HEK293 (cell line): ENCODE measurements at regions not wholly inside any gene's neighbourhood (a gene's known extent, or its start where the extent isn't known, plus 50 kb on each side); places are given as distances from the start of the nearest gene placed in this dataset.

Experiments
- AEBP2 ChIP-seq: fragments of 450-650 bp; formaldehyde crosslinking; IDR thresholded peaks from 2 replicates; pipeline ENCODE4 v1.5.1; 2016; ENCODE audit warnings: missing biosample characterization, missing genetic modification characterization, borderline replicate concordance
- MEIS1 ChIP-seq: sonication (generic); formaldehyde crosslinking; IDR thresholded peaks from 2 replicates; pipeline ENCODE4 v1.8.1; 2022; ENCODE audit warnings: missing genetic modification reagents, mild to moderate bottlenecking, borderline replicate concordance
- TCF7L2 ChIP-seq: IDR thresholded peaks from 2 replicates; pipeline ENCODE4 v1.6.1; 2011; ENCODE audit warnings: low read depth, mild to moderate bottlenecking, inconsistent platforms, low read length, moderate library complexity, borderline replicate concordance
- ZNF544 ChIP-seq: fragments of 450-650 bp; formaldehyde crosslinking; IDR thresholded peaks from 2 replicates; pipeline ENCODE4 v1.5.0; 2017; ENCODE audit warnings: missing biosample characterization, missing genetic modification characterization
- ZNF549 ChIP-seq: fragments of 450-650 bp; IDR thresholded peaks from 2 replicates; pipeline ENCODE4 v1.5.1; 2018; ENCODE audit warnings: missing biosample characterization, missing genetic modification characterization, mild to moderate bottlenecking, inconsistent platforms, moderate library complexity
- ZNF558 ChIP-seq: fragments of 450-650 bp; formaldehyde crosslinking; IDR thresholded peaks from 2 replicates; pipeline ENCODE4 v1.5.1; 2016; ENCODE audit warnings: missing biosample characterization, missing genetic modification characterization
- ZNF654 ChIP-seq: fragments of 450-650 bp; formaldehyde crosslinking; IDR thresholded peaks from 2 replicates; pipeline ENCODE4 v1.5.1; 2016; ENCODE audit warnings: low read depth, missing biosample characterization, missing genetic modification characterization
- ZNF768 ChIP-seq: fragments of 450-650 bp; formaldehyde crosslinking; IDR thresholded peaks from 2 replicates; pipeline ENCODE4 v1.5.1; 2018; ENCODE audit warnings: missing biosample characterization, mild to moderate bottlenecking, missing genetic modification characterization
- TF ChIP-seq, protein P1 (sequence below): fragments of 450-650 bp; formaldehyde crosslinking; IDR thresholded peaks from 2 replicates; pipeline ENCODE4 v1.5.1; 2016; ENCODE audit warnings: missing biosample characterization, missing genetic modification characterization
- TF ChIP-seq, protein P2 (sequence below): fragments of 450-650 bp; formaldehyde crosslinking; IDR thresholded peaks from 2 replicates; pipeline ENCODE4 v1.5.1; 2016; ENCODE audit warnings: missing biosample characterization, missing genetic modification characterization
- TF ChIP-seq, protein P3 (sequence below): fragments of 450-650 bp; formaldehyde crosslinking; IDR thresholded peaks from 2 replicates; pipeline ENCODE4 v1.5.1; 2017; ENCODE audit warnings: missing biosample characterization, mild to moderate bottlenecking, missing genetic modification characterization, moderate library complexity

DNA sequence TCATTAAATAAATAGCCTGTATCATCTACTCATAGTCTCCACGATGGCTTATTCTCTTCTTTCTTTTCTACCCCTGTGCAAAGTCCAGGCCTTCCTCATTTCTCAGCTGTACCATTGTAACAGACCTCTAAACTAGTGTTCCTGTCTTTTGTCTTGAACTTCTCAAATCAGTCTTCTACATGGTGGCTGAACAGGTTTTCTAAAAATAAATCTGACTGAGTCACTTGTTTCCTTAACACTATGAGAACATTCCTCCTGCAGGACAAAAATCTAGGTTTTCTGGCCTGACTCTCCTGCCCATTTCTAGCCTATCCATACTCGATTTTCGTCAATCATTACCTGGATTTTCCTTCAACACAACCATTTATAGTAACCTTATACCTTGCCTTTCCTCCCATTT, 1080.8 kb upstream of the TENM4 start:
- TF ChIP-seq ZNF549 (tag by site-specific recombination) (no peak), MEIS1 (no peak), AEBP2 (no peak), ZNF544 (tag by site-specific recombination) (no peak), ZNF558 (no peak), TCF7L2 (no peak), ZNF654 (tag by site-specific recombination) (no peak), ZNF768 (tag by site-specific recombination) (no peak)
- TF ChIP-seq, protein P1, sequence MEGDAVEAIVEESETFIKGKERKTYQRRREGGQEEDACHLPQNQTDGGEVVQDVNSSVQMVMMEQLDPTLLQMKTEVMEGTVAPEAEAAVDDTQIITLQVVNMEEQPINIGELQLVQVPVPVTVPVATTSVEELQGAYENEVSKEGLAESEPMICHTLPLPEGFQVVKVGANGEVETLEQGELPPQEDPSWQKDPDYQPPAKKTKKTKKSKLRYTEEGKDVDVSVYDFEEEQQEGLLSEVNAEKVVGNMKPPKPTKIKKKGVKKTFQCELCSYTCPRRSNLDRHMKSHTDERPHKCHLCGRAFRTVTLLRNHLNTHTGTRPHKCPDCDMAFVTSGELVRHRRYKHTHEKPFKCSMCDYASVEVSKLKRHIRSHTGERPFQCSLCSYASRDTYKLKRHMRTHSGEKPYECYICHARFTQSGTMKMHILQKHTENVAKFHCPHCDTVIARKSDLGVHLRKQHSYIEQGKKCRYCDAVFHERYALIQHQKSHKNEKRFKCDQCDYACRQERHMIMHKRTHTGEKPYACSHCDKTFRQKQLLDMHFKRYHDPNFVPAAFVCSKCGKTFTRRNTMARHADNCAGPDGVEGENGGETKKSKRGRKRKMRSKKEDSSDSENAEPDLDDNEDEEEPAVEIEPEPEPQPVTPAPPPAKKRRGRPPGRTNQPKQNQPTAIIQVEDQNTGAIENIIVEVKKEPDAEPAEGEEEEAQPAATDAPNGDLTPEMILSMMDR (tag by site-specific recombination), result no peak
- TF ChIP-seq, protein P2, sequence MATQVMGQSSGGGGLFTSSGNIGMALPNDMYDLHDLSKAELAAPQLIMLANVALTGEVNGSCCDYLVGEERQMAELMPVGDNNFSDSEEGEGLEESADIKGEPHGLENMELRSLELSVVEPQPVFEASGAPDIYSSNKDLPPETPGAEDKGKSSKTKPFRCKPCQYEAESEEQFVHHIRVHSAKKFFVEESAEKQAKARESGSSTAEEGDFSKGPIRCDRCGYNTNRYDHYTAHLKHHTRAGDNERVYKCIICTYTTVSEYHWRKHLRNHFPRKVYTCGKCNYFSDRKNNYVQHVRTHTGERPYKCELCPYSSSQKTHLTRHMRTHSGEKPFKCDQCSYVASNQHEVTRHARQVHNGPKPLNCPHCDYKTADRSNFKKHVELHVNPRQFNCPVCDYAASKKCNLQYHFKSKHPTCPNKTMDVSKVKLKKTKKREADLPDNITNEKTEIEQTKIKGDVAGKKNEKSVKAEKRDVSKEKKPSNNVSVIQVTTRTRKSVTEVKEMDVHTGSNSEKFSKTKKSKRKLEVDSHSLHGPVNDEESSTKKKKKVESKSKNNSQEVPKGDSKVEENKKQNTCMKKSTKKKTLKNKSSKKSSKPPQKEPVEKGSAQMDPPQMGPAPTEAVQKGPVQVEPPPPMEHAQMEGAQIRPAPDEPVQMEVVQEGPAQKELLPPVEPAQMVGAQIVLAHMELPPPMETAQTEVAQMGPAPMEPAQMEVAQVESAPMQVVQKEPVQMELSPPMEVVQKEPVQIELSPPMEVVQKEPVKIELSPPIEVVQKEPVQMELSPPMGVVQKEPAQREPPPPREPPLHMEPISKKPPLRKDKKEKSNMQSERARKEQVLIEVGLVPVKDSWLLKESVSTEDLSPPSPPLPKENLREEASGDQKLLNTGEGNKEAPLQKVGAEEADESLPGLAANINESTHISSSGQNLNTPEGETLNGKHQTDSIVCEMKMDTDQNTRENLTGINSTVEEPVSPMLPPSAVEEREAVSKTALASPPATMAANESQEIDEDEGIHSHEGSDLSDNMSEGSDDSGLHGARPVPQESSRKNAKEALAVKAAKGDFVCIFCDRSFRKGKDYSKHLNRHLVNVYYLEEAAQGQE (tag by site-specific recombination), result no peak
- TF ChIP-seq, protein P3, sequence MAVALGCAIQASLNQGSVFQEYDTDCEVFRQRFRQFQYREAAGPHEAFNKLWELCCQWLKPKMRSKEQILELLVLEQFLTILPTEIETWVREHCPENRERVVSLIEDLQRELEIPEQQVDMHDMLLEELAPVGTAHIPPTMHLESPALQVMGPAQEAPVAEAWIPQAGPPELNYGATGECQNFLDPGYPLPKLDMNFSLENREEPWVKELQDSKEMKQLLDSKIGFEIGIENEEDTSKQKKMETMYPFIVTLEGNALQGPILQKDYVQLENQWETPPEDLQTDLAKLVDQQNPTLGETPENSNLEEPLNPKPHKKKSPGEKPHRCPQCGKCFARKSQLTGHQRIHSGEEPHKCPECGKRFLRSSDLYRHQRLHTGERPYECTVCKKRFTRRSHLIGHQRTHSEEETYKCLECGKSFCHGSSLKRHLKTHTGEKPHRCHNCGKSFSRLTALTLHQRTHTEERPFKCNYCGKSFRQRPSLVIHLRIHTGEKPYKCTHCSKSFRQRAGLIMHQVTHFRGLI, result no peak
